Endothelial cell (in vitro differentiated cells): ENCODE measurements at regions not wholly inside any gene's neighbourhood (a gene's known extent, or its start where the extent isn't known, plus 50 kb on each side); places are given as distances from the start of the nearest gene placed in this dataset.

ENCODE experiments used
- DNase-seq: peaks from one replicate; pipeline ENCODE4 v3.0.0; 2021; ENCODE audit warnings: low spot score
- H3K27ac Mint-ChIP-seq: one replicate; pipeline ENCODE4 v1.8.0; 2021; ENCODE audit warnings: mixed read lengths, inconsistent platforms; ENCODE audit not compliant: unreplicated experiment
- H3K27me3 Mint-ChIP-seq: one replicate; pipeline ENCODE4 v1.8.0; 2021; ENCODE audit warnings: mild to moderate bottlenecking, moderate library complexity, mixed read lengths, inconsistent platforms; ENCODE audit not compliant: unreplicated experiment
- H3K36me3 Mint-ChIP-seq: one replicate; pipeline ENCODE4 v1.8.0; 2021; ENCODE audit warnings: mild to moderate bottlenecking, low read depth, mixed read lengths, inconsistent platforms; ENCODE audit not compliant: unreplicated experiment
- H3K4me1 Mint-ChIP-seq: one replicate; pipeline ENCODE4 v1.8.0; 2021; ENCODE audit warnings: mild to moderate bottlenecking, mixed read lengths, inconsistent platforms; ENCODE audit not compliant: unreplicated experiment
- H3K4me3 Mint-ChIP-seq: one replicate; pipeline ENCODE4 v1.8.0; 2021; ENCODE audit warnings: mild to moderate bottlenecking, mixed read lengths, inconsistent platforms; ENCODE audit not compliant: unreplicated experiment
- H3K9me3 Mint-ChIP-seq: one replicate; pipeline ENCODE4 v1.8.0; 2021; ENCODE audit warnings: mixed read lengths, inconsistent platforms; ENCODE audit not compliant: unreplicated experiment
- CTCF ChIP-seq: fragments of 200-600 bp; sonication (generic); IDR thresholded peaks from one replicate; pipeline ENCODE4 v1.5.0; 2021; ENCODE audit warnings: antibody characterized with exemption; ENCODE audit not compliant: unreplicated experiment

GRCh38 chr10:129274748-129275474 lies 192.1 kb upstream of the MGMT start:
- Mint-ChIP-seq H3K27ac (no peak overlapping the region), H3K9me3 (no peaks in the 10 kb centered on the region), H3K4me1 (peaks cover 4% of the 10 kb centered on the region), H3K4me3 (no peak overlapping the region), H3K27me3 (no peaks in the 10 kb centered on the region), H3K36me3 (no peaks in the 10 kb centered on the region)
- TF ChIP-seq CTCF, result peak; percentile 66
- DNase-seq, result peak; percentile 19

GRCh38 chr10:129275886-129276285 lies 191.2 kb upstream of the MGMT start:
- DNase-seq, result no peak
- TF ChIP-seq CTCF, result no peak
- Mint-ChIP-seq H3K27me3 (no peaks in the 10 kb centered on the region), H3K4me3 (no peak overlapping the region), H3K36me3 (no peaks in the 10 kb centered on the region), H3K27ac (no peak overlapping the region), H3K9me3 (no peaks in the 10 kb centered on the region), H3K4me1 (peaks cover 7% of the 10 kb centered on the region)

GRCh38 chr10:129277084-129277483 lies 190.0 kb upstream of the MGMT start:
- H3K4me1 Mint-ChIP-seq, result peaks cover 7% of the 10 kb centered on the region
- H3K36me3 Mint-ChIP-seq, result no peaks in the 10 kb centered on the region
- no peak overlapping the region for H3K4me3 Mint-ChIP-seq
- no peak for DNase-seq
- no peak overlapping the region for H3K27ac Mint-ChIP-seq
- TF ChIP-seq CTCF, result no peak
- no peaks in the 10 kb centered on the region for H3K27me3 Mint-ChIP-seq
- H3K9me3 Mint-ChIP-seq, result no peaks in the 10 kb centered on the region

GRCh38 chr10:129277841-129278240 lies 189.2 kb upstream of the MGMT start:
- no peaks in the 10 kb centered on the region for H3K27me3 Mint-ChIP-seq
- no peaks in the 10 kb centered on the region for H3K36me3 Mint-ChIP-seq
- no peak overlapping the region for H3K27ac Mint-ChIP-seq
- no peak for TF ChIP-seq CTCF
- H3K4me3 Mint-ChIP-seq, result no peak overlapping the region
- no peaks in the 10 kb centered on the region for H3K9me3 Mint-ChIP-seq
- DNase-seq, result no peak
- H3K4me1 Mint-ChIP-seq, result peaks cover 7% of the 10 kb centered on the region

GRCh38 chr10:129278686-129279085 lies 188.4 kb upstream of the MGMT start:
- Mint-ChIP-seq H3K4me3 (no peak overlapping the region), H3K27ac (no peak overlapping the region), H3K4me1 (peaks cover 7% of the 10 kb centered on the region), H3K36me3 (no peaks in the 10 kb centered on the region), H3K27me3 (no peaks in the 10 kb centered on the region), H3K9me3 (no peaks in the 10 kb centered on the region)
- no peak for DNase-seq
- no peak for TF ChIP-seq CTCF
